H1 (cell line): ENCODE measurements at regions not wholly inside any gene's neighbourhood (a gene's known extent, or its start where the extent isn't known, plus 50 kb on each side); places are given as distances from the start of the nearest gene placed in this dataset.

Source experiments
- CTCF ChIA-PET: fragments of 300-600 bp; sonication (Branson Sonifier 250); formaldehyde crosslinking; loops from one replicate; lab custom pipeline; 2021; ENCODE audit not compliant: partially characterized antibody; lab: Charles Lee
- POLR2A ChIA-PET: fragments of 300-600 bp; sonication (Branson Sonifier 250); formaldehyde crosslinking; loops from one replicate; lab custom pipeline; 2021; ENCODE audit warnings: inconsistent platforms; ENCODE audit not compliant: partially characterized antibody; lab: Charles Lee
- DNase-seq, 2 experiments: peaks; one replicate each; pipeline versions ENCODE4 v3.0.0 to v3.0.0-alpha.2; 2010 to 2022; ENCODE audit warnings: low spot score in 2 of 2, low read depth in 1 of 2, mixed read lengths in 1 of 2
- FAIRE-seq: peaks from 2 replicates; lab custom pipeline; 2011; peaks lifted over from hg19 to GRCh38; lab: Jason Lieb, UNC
- H2AFZ ChIP-seq: 2 replicates; pipeline ENCODE4 v1.8.1; 2012; ENCODE audit warnings: low read length, inconsistent platforms
- H2AK5ac ChIP-seq: 2 replicates; pipeline ENCODE4 v1.6.1; 2013; ENCODE audit warnings: low read depth, low read length
- H2BK120ac ChIP-seq: replicated peaks from 2 replicates; pipeline ENCODE3; 2013; ENCODE audit warnings: low read depth, low read length, inconsistent platforms
- H2BK12ac ChIP-seq: 2 replicates; pipeline ENCODE4 v1.6.1; 2013; ENCODE audit warnings: low read depth, low read length
- H2BK15ac ChIP-seq: 2 replicates; pipeline ENCODE4 v1.6.1; 2013; ENCODE audit warnings: low read length
- H2BK20ac ChIP-seq: 2 replicates; pipeline ENCODE4 v1.6.1; 2013; ENCODE audit warnings: low read length
- H2BK5ac ChIP-seq: 2 replicates; pipeline ENCODE4 v1.6.1; 2013; ENCODE audit warnings: low read depth, low read length
- H3K14ac ChIP-seq: 2 replicates; pipeline ENCODE4 v1.6.1; 2013; ENCODE audit warnings: inconsistent platforms; ENCODE audit not compliant: insufficient read length
- H3K18ac ChIP-seq: 2 replicates; pipeline ENCODE4 v1.6.1; 2013; ENCODE audit warnings: low read length; ENCODE audit errors: extremely low read depth
- H3K23ac ChIP-seq: 2 replicates; pipeline ENCODE4 v1.6.1; 2013; ENCODE audit warnings: inconsistent platforms; ENCODE audit not compliant: insufficient read length
- H3K23me2 ChIP-seq: 2 replicates; pipeline ENCODE4 v1.6.1; 2013; ENCODE audit warnings: low read depth, low read length
- H3K27ac ChIP-seq: 2 replicates; pipeline ENCODE4 v1.6.1; 2011; ENCODE audit warnings: low read depth, low read length, inconsistent platforms
- H3K27me3 ChIP-seq, 4 experiments: replicated peaks in 1 of 4; 1 replicate in 1 of 4; 2 replicates in 3 of 4; pipeline versions ENCODE4 v1.6.1 to v1.8.1; 2011 to 2013; ENCODE audit warnings: low read length in 3 of 4, mild to moderate bottlenecking in 3 of 4, inconsistent platforms in 2 of 4, mixed read lengths in 2 of 4, moderate library complexity in 1 of 4; ENCODE audit not compliant: control insufficient read depth in 3 of 4, insufficient read depth in 3 of 4; ENCODE audit errors: extremely low read depth in 1 of 4
- H3K36me3 ChIP-seq, 4 experiments: 2 replicates each; pipeline versions ENCODE4 v1.6.1 to v1.8.1; 2011 to 2013; ENCODE audit warnings: mild to moderate bottlenecking in 4 of 4, low read length in 3 of 4, moderate library complexity in 2 of 4, control low read depth in 1 of 4, inconsistent platforms in 1 of 4; ENCODE audit not compliant: insufficient read depth in 4 of 4, control insufficient read depth in 2 of 4
- H3K4ac ChIP-seq: replicated peaks from 2 replicates; pipeline ENCODE3; 2013; ENCODE audit warnings: low read length, low read depth, mixed read lengths, inconsistent platforms; ENCODE audit not compliant: insufficient read length
- H3K4me1 ChIP-seq, 4 experiments: replicated peaks in 1 of 4; 1 replicate in 1 of 4; 2 replicates in 3 of 4; pipeline versions ENCODE4 v1.6.1 to v1.8.1; 2011 to 2013; ENCODE audit warnings: low read length in 3 of 4, inconsistent platforms in 2 of 4, mixed read lengths in 1 of 4; ENCODE audit not compliant: insufficient read depth in 4 of 4, control insufficient read depth in 3 of 4
- H3K4me2 ChIP-seq, 2 experiments: 2 replicates each; pipeline versions ENCODE4 v1.6.1 to v1.8.1; 2011 to 2013; ENCODE audit warnings: low read depth in 2 of 2, low read length in 2 of 2, control low read depth in 1 of 2, inconsistent platforms in 1 of 2, mild to moderate bottlenecking in 1 of 2; ENCODE audit not compliant: insufficient read depth in 1 of 2
- H3K4me3 ChIP-seq, 4 experiments: fragments of 200-600, 300-600 bp in 1 of 4; sonication (generic), shearing (Covaris generic), sonication (Bioruptor Twin) in 1 of 4; 2 replicates each; pipeline versions ENCODE4 v1.5.1 to v1.8.1; 2011 to 2016; ENCODE audit warnings: low read length in 4 of 4, low read depth in 3 of 4, control low read depth in 2 of 4, inconsistent platforms in 2 of 4, mild to moderate bottlenecking in 2 of 4, mixed read lengths in 1 of 4, moderate library complexity in 1 of 4; ENCODE audit not compliant: insufficient read depth in 2 of 4; ENCODE audit errors: extremely low read depth in 1 of 4
- H3K56ac ChIP-seq: replicated peaks from 2 replicates; pipeline ENCODE3; 2013; ENCODE audit warnings: low read depth, mild to moderate bottlenecking, mixed read lengths, low read length, inconsistent platforms; ENCODE audit not compliant: insufficient read length
- H3K79me1 ChIP-seq: 2 replicates; pipeline ENCODE4 v1.6.1; 2013; ENCODE audit warnings: low read depth, low read length, control low read depth
- H3K79me2 ChIP-seq, 2 experiments: 2 replicates each; pipeline versions ENCODE4 v1.6.1 to v1.8.1; 2012 to 2013; ENCODE audit warnings: low read length in 2 of 2, mild to moderate bottlenecking in 2 of 2, inconsistent platforms in 1 of 2; ENCODE audit not compliant: insufficient read depth in 2 of 2, control insufficient read depth in 1 of 2
- H3K9ac ChIP-seq, 4 experiments: replicated peaks in 1 of 4; 1 replicate in 1 of 4; 2 replicates in 3 of 4; pipeline versions ENCODE4 v1.6.1 to v1.8.1; 2011 to 2013; ENCODE audit warnings: low read depth in 3 of 4, low read length in 3 of 4, control low read depth in 2 of 4, mild to moderate bottlenecking in 2 of 4, moderate library complexity in 2 of 4, inconsistent platforms in 1 of 4; ENCODE audit errors: extremely low read depth in 1 of 4
- H3K9me3 ChIP-seq, 2 experiments: 2 replicates each; pipeline versions ENCODE4 v1.6.1 to v1.8.1; 2012 to 2013; ENCODE audit warnings: mild to moderate bottlenecking in 2 of 2, moderate library complexity in 2 of 2, control low read depth in 1 of 2, inconsistent platforms in 1 of 2, low read depth in 1 of 2, low read length in 1 of 2, mixed read lengths in 1 of 2; ENCODE audit not compliant: insufficient read depth in 2 of 2
- H4K20me1 ChIP-seq, 2 experiments: replicated peaks in 1 of 2; 2 replicates each; pipeline versions ENCODE3 to v1.8.1; 2011 to 2013; ENCODE audit warnings: inconsistent platforms in 2 of 2, low read length in 2 of 2, mild to moderate bottlenecking in 1 of 2; ENCODE audit not compliant: insufficient read depth in 2 of 2, control insufficient read depth in 1 of 2
- H4K5ac ChIP-seq: 2 replicates; pipeline ENCODE4 v1.6.1; 2013; ENCODE audit warnings: low read length, low read depth, mixed read lengths, inconsistent platforms; ENCODE audit not compliant: insufficient read length
- H4K8ac ChIP-seq: 2 replicates; pipeline ENCODE4 v1.8.0; 2013; ENCODE audit warnings: mild to moderate bottlenecking, moderate library complexity, low read length, inconsistent platforms; ENCODE audit not compliant: insufficient read depth; ENCODE audit errors: extremely low read depth
- H4K91ac ChIP-seq: replicated peaks from 2 replicates; pipeline ENCODE3; 2013; ENCODE audit warnings: low read length, mixed read lengths, inconsistent platforms; ENCODE audit not compliant: insufficient read length
- ASH2L ChIP-seq: fragments of 200-600, 300-600 bp; sonication (generic); IDR thresholded peaks from one replicate; pipeline ENCODE4 v1.7.1; 2017; ENCODE audit warnings: low read length
- CREB1 ChIP-seq: IDR thresholded peaks from 2 replicates; pipeline ENCODE4 v1.6.1; 2012; ENCODE audit warnings: inconsistent platforms
- EP300 ChIP-seq, 2 experiments: IDR thresholded peaks; 1 replicate in 1 of 2; 2 replicates in 1 of 2; pipeline ENCODE4 v1.6.1; 2011 to 2012; ENCODE audit warnings: low read depth in 2 of 2, low read length in 2 of 2, mild to moderate bottlenecking in 2 of 2, borderline replicate concordance in 1 of 2, inconsistent platforms in 1 of 2, moderate library complexity in 1 of 2
- GABPA ChIP-seq: IDR thresholded peaks from 2 replicates; pipeline ENCODE4 v1.6.1; 2011; ENCODE audit warnings: mild to moderate bottlenecking, low read length, moderate library complexity, borderline replicate concordance; ENCODE audit not compliant: insufficient read depth
- KDM1A ChIP-seq: fragments of 200-600, 300-600 bp; sonication (generic); IDR thresholded peaks from 2 replicates; pipeline ENCODE4 v1.7.1; 2016; ENCODE audit warnings: mild to moderate bottlenecking, low read length, borderline replicate concordance
- NANOG ChIP-seq: IDR thresholded peaks from 2 replicates; pipeline ENCODE4 v1.6.1; 2011; ENCODE audit warnings: low read length, low read depth, mild to moderate bottlenecking, inconsistent platforms; ENCODE audit not compliant: insufficient read depth, poor library complexity, severe bottlenecking
- RAD21 ChIP-seq, 2 experiments: IDR thresholded peaks in 1 of 2; conservative IDR thresholded peaks in 1 of 2; 2 replicates each; pipeline ENCODE4 v1.6.1; 2011; ENCODE audit warnings: low read depth in 2 of 2, low read length in 2 of 2, improper control_type of control experiment in 1 of 2, inconsistent platforms in 1 of 2, mild to moderate bottlenecking in 1 of 2, moderate library complexity in 1 of 2
- SAP30 ChIP-seq: fragments of 300-600 bp; sonication (generic); IDR thresholded peaks from 2 replicates; pipeline ENCODE4 v1.7.1; 2012; ENCODE audit warnings: low read length, moderate library complexity, mild to moderate bottlenecking, inconsistent platforms; ENCODE audit not compliant: insufficient read depth, insufficient replicate concordance
- TCF12 ChIP-seq: IDR thresholded peaks from 2 replicates; pipeline ENCODE4 v1.6.1; 2011; ENCODE audit warnings: low read depth, mild to moderate bottlenecking, low read length
- ZNF274 ChIP-seq: IDR thresholded peaks from 2 replicates; pipeline ENCODE4 v1.7.0; 2012; ENCODE audit warnings: low read length, borderline replicate concordance; ENCODE audit errors: extremely low read depth
- whole genome bisulfite sequencing, 2 experiments: shearing (Covaris generic) in 1 of 2; methylation state at CpG; one replicate each; pipeline versions ENCODE4 v1.1.6 to v1.1.7; 2013 to 2015; ENCODE audit warnings: low lambda C conversion rate in 2 of 2, mixed read lengths in 2 of 2, inconsistent platforms in 1 of 2, low coverage in 1 of 2, missing lambda C conversion rate in 1 of 2; ENCODE audit not compliant: insufficient replicate concordance in 2 of 2, insufficient coverage in 1 of 2, insufficient read length in 1 of 2; ENCODE audit errors: extremely low coverage in 1 of 2, missing lambda C conversion rate in 1 of 2; 5-methylcytosine and 5-hydroxymethylcytosine counted together
- TF ChIP-seq, protein P1 (sequence below): IDR thresholded peaks from 2 replicates; pipeline ENCODE4 v1.6.1; 2012; ENCODE audit warnings: inconsistent platforms

GRCh38 chr3:132202586-132202985 is 114.6 kb upstream of the ACP3 start:
- no peak overlapping the region for H3K23ac ChIP-seq
- no peak overlapping the region for H3K4ac ChIP-seq
- CTCF ChIA-PET = interaction anchor here (0.6 to 1.0 kb wide), 2 partner anchors 164 to 310 kb away, joined by 3 to 4 read pairs; no protein-coding TSS in a partner anchor
- H2AFZ ChIP-seq = no peak overlapping the region
- no peak overlapping the region for H3K14ac ChIP-seq
- no peaks in the 10 kb centered on the region for H3K23me2 ChIP-seq
- TF ChIP-seq ASH2L = no peak
- no peak for TF ChIP-seq NANOG
- TF ChIP-seq CREB1 = no peak
- TF ChIP-seq RAD21 (IDR thresholded peaks at IDR 0.05 in 1 of 2, conservative IDR thresholded peaks at IDR 0.05 in 1 of 2; ENCODE audit: low read depth in 2 of 2, low read length in 2 of 2) = no peak
- no peak for TF ChIP-seq EP300 (IDR thresholded peaks at IDR 0.05; ENCODE audit: borderline replicate concordance in 1 of 2, low read depth in 2 of 2, low read length in 2 of 2)
- no peak for TF ChIP-seq KDM1A
- TF ChIP-seq GABPA = no peak
- no peak for TF ChIP-seq TCF12
- no peak for TF ChIP-seq ZNF274
- no peak for TF ChIP-seq SAP30
- TF ChIP-seq, protein P1, sequence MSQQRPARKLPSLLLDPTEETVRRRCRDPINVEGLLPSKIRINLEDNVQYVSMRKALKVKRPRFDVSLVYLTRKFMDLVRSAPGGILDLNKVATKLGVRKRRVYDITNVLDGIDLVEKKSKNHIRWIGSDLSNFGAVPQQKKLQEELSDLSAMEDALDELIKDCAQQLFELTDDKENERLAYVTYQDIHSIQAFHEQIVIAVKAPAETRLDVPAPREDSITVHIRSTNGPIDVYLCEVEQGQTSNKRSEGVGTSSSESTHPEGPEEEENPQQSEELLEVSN = no peak
- no peak overlapping the region for H2BK20ac ChIP-seq
- H4K5ac ChIP-seq = no peak overlapping the region
- H3K79me1 ChIP-seq = no peaks in the 10 kb centered on the region; the same call in 1 of the 2 replicates
- no peak overlapping the region for H3K4me2 ChIP-seq
- H3K36me3 ChIP-seq = no peaks in the 10 kb centered on the region
- peaks cover 0 to 4% (median under 1%) of the 10 kb centered on the region in 4 experiments; a peak in 3 of 7 replicates for H3K27me3 ChIP-seq
- H3K27ac ChIP-seq = no peak overlapping the region
- no peak overlapping the region for H2BK120ac ChIP-seq
- no peak overlapping the region for H3K56ac ChIP-seq
- POLR2A ChIA-PET = no interaction called here
- no peak overlapping the region for H4K91ac ChIP-seq
- no peak overlapping the region for H2BK5ac ChIP-seq
- H3K4me3 ChIP-seq = no peak overlapping the region
- no peak for DNase-seq
- peaks cover 0 to 2% (median 0%) of the 10 kb centered on the region in 4 experiments; a peak in 2 of 7 replicates for H3K4me1 ChIP-seq
- H3K79me2 ChIP-seq = no peaks in the 10 kb centered on the region
- no peaks in the 10 kb centered on the region for H4K20me1 ChIP-seq
- H2BK15ac ChIP-seq = no peak overlapping the region
- 97% methylated on average over 3 of the region's 3 CpGs; no CpG with 5 or more reads in 1 of the 2 experiments for WGBS, 2 experiments
- H2BK12ac ChIP-seq = no peak overlapping the region
- FAIRE-seq = no peak
- H2AK5ac ChIP-seq = no peak overlapping the region
- H3K9me3 ChIP-seq = no peaks in the 10 kb centered on the region
- H3K9ac ChIP-seq = no peak overlapping the region
- H3K18ac ChIP-seq = no peak overlapping the region
- no peak overlapping the region for H4K8ac ChIP-seq
